IPS DF 19.7 (cell line): ENCODE measurements at regions not wholly inside any gene's neighbourhood (a gene's known extent, or its start where the extent isn't known, plus 50 kb on each side); places are given as distances from the start of the nearest gene placed in this dataset.
"Not testable (repeated sequence)": the region's sequence is repeated elsewhere in the genome, so short reads cannot be mapped to it uniquely, and the experiment has no call there.

ENCODE experiments used
- DNase-seq: peaks from one replicate; pipeline ENCODE4 v3.0.0-alpha.2; 2013; ENCODE audit warnings: low read depth, low spot score

DNA sequence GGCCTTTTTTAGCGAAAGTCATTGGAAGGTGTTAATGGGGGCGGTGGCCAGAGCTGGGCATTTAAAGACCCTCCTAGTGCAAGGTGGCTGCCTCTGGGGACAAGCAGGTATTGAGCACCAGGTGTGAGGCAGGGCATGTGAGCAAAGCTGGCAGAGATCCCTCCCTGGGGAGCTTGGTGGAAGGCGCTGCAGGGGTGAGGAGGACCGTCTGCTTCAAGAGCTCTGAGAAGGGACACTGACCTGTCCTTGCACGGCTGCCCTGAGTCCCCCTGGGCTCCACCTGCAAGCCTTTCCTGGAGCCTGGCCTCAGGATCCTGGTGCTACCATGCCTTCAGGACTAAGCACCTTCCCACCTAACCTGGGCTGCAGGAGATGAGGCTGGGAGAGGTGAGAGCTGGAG, 127.0 kb upstream of the CIBAR2 start:
- no peak for DNase-seq

DNA sequence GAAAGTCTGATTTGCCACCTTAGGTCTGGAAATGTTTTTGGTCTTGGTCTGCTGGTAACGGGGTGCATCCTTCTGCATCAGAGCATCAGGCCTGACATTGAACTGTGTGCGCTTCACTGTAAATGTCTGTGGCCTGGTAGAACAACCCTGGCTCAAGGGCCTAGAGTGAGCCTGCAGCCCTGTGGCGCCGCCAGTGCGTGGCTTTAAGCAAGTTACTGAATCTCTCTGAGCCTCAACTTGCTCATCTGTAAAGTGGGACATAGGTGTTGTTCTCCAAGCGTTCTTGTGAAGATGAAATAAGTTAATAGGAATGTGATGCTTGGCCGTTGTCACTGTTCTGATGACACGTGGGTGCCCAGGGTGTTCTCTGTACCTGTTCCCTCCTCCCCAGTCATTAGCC, 127.6 kb upstream of the CIBAR2 start:
- DNase-seq: no peak

DNA sequence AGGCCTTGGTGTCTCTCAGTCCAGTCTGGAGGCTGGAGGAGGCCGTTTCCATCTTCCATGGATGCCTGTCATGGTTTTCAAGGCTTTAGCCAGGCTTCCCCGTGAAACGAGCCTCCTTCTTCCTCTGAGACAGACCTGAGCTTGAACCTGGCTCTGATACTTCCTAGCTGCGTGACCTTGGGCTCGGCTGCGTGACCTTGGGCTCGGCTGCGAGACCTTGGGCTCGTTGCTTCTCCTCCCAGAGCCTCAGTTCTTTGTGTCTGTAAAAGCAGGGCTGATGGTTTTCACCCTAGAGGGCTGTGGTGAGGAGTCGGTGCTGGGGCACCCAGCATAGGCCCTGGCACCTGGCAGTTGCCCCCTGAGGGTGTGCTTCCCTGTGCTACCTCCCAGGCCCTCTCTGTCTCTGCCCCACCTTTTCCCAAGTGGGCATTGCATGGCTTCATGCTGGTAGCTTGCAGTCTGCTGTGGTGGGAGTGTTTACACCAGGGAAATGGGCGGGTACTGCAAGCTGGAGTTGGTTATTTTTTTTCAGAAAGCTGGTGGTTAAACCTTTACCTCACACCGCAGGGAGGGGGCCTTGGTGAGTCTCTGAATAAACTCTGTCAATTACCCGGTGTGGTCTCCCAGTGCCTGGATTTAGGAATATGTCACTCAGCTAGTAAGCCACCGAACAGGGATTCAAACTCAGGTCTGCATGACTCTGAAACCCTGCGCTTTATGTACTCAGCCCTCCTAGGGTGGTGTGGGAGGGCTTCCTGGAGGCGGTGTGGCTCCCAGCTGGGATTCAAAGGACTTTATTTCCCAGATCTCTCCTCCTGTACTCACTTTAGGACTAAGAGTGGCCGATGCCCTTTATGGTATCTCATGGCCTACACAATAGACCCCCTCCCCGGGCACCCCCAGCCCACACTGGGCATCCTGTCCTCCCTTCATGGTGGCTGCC, 129.0 kb upstream of the CIBAR2 start:
- DNase-seq: no peak

DNA sequence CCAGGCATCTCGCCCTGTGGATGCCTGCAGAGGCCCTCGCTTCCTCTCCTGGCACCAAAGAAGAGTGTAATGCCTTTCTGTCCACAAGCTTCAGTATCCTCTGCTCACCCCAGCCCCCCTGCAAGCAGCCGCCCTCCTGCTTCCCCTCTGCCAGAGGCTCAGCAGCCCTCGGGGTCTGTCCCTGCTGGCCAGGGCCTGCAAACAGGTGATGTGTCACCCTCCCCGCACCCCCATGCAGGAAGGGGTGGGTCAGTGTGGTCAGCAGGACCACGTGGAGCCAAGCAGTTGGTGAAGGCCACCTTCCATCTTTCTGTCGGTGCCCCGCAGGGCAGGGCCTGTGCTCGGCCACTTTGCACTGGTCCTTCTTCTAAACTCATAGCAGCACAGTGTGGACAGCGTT, 129.9 kb upstream of the CIBAR2 start:
- no peak for DNase-seq

DNA sequence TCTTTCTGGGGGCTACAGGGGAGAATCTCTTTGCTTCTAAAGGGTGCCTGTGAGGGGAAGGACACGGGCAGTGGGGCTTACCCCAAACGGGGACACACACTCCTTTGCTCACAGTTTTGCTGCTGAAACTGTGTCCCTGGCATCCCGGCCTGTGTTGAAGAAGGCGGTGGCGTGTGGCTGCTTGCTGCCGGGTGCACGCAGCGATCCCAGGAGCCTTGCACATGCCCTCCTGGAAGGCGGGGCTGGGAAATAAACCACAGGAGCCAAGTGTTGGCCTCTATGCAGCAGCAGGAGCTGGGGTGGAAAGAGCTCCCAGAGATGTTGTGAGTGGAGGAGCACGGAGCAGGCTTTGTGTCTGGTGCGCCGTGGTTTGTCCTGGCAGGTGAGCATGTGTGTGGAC, 131.0 kb upstream of the CIBAR2 start:
- no peak for DNase-seq

DNA sequence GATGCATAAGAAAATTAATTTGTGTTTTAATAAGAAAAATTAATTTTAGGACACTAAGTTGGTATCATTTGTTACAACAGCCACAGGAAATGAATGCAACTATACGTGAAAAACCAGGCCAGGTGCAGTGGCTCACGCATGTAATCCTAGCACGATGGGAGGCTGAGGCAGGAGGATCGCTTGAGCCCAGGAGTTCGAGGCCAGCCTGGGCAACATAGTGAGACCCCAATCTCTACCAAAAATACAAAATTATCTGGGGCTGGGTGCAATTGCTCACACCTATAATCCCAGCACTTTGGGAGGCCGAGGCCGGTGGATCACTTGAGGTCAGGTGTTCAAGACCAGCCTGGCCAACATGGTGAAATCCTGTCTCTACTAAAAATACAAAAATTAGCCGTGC, 132.2 kb upstream of the CIBAR2 start:
- not testable (repeated sequence) for DNase-seq

DNA sequence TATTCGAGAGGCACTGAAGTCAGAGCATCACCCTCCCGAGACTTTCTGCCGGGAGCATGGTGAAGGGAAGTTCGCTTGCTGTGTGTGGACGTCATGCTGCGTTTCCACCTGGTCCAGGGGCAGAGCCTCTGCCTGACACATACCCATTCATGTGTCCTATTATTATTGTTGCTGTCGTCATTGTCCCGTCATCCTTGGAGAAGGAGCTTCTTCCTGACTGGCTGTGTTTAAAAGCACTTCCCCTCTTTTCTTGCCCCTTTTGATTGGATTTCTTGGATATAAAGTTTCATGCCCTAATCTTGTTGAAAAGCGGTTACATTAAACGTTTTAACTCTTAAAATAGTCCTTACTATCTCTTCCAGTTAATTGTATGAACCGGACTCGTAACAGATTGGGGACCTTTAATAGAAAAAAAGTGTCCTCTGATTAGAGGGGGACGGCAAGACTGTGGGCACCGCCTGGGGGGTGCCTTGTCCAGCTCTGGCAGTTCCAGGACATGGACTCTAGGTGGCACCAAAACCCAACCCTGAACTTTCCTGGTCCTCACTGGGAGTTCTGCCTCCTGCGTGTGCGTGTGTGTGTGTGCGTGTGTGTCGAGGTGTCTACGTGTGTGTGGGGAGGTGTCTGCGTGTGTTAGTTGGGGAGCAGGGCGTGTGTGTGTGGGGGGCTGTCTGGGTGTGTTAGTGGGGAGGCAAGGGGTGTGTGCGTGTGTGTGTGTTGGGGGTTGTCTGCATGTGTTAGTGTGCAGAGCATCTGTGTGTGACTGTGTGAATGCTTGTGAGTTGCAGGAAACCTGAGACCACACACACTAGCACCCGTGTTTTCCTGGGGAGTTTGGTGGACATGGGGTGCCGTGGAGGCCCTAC, 133.3 kb upstream of the CIBAR2 start:
- no peak for DNase-seq

DNA sequence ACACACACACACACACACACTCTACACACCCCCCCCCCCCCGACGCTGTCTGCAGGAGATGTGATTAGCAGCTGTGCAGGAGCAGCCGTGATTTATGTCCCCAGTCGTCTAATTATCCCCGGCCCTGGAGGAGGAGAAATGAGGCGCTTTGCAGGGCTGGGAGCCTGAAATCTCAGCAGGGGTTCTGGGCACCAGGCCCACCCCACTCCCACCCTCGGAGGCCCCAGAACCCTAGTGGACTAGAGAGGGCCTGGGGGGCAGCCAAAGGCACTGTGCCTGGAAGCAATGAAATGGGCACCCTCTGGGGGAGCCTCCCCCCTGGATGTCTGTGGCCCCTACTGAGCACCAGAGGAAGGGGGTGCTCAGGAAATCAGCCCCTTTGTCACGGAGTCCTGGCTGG, 134.2 kb upstream of the CIBAR2 start:
- no peak for DNase-seq

DNA sequence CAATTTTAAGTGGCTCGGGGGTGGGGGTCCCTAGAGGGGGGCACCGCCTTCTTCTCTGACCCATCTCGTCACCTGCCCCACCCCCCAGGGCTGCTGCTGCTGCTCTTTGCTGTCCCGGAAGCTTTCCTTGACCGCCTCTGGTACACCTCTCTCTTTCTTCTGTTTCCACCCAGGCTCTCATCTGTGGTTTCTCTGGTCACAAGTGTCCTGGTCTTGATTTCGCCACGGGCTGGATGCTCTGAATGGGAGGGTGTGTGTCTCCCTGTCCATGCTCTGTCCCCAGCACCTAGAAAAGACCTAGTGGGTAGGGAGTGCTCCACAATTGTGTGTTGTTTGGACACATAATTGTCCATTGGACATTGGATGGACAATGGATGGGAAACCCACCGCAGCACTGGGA, 134.7 kb upstream of the CIBAR2 start:
- DNase-seq: no peak

DNA sequence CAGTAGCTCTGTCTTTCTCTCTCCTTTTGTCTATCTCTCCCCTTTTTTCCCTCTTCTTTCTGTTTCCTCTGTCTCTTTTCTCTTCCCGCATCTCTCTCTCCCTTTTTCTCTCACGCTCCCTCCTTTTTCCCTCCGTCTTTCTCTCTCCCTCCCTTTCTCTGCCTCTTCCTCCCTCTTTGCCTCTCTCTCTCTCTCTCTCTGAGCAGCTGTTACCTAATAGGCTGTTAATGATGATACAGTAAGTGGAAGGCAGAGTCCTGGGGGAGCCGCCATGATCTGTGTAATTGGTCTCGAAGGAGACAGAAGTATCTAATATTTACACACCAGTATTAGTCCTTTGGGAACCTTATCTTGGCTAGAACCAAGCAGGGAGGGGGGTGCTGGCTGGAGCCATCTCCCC, 136.1 kb upstream of the CIBAR2 start:
- DNase-seq: no peak

DNA sequence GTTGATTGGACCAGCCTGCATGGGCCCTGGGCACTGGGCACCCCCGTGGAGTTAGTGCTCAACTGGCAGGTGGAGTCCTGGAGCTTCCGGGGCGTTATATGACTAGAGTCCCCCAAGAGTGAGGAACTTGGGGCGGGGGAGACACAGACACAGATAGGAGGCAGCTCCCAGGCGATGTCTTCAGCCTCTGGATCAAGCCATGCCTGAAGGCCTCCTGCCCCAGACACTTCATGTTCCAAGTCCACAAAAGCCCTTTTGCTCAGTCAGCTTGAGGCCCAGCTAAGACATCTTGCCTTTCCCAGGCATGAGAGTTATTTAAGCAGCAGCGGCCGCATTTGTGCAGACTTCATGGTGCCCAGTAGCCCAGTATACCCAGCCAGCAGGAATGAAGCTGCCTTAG, 136.6 kb upstream of the CIBAR2 start:
- DNase-seq: no peak

DNA sequence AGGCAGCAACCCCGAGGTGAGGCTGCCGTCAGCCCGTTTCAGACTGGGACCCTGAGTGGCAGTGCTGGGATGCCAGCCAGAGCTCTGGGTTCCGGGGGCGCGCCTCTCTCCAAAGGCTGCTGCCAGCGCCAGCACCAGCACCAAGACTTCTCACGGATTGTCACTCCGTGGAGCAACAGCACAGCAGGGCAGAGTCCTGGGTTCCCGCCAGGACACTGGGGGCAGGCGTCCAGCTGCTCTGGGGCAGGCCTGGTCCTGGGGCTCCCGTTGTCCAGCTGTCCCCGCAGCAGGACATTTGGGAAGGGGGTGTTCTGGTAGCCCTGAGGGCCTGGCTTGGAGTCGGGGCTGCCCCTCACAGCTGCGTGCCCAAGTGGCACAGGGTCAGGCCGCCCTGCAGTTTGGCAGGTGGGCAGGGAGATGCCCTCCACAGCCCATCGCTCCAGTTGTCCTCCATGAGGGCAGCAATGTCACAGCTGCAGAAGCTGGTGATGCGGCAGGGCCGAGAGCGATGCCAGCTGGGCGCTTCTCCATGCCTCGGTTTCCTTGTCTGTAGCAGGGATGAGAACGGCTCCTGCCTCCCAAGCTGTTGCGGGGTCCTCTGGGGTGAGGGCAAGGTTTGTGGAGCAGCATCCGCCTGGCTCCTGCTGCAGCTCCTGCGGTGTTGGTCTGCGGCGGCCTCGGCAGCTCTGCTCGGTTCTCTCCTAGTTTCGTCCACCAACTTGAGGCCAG, 137.3 kb upstream of the CIBAR2 start:
- DNase-seq: no peak

DNA sequence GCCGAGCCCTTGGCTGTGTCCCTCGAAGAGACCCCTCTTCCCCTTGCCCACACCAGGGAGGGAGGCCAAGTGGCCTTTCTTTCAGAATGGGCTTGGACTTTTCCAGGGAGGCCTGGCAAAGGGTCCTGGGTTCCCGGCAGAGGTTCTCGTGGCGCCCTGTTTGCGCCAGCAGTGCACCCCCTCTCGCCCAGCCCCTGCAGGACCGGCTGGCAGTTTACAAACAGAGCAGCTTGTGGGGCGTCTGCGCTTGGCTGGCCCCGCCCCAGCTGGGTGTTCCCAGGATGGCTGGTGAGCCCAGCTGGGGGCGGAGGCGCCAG, 137.8 kb upstream of the CIBAR2 start:
- no peak for DNase-seq

DNA sequence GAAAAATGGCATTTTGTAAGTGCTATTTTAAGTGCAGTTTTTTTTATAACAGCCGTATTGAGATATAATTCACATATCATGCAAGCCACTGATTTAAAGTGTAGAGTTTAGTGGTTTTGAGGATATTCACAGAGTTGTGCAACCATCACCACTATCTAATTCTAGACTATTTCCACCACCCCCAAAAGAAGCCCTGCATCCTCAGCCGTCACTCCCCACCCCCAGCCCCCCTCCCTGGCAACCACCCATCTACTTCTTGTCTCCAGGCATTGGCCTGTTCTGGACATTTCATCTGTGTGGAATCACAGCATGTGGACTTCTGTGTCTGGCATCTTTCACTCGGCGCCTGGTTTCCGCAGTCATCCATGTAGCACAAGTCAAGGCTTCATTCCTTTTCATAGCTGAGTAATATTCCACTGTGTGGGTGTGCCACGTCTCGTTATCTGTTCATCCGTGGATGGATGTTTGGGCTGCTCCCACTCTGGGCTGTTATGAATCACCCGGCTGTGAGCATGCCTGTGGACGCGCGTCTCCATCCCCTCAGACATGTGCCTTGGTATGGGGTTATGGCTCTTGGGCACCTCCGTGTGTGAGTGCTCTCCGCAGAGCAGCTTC, 138.4 kb upstream of the CIBAR2 start:
- DNase-seq: no peak

DNA sequence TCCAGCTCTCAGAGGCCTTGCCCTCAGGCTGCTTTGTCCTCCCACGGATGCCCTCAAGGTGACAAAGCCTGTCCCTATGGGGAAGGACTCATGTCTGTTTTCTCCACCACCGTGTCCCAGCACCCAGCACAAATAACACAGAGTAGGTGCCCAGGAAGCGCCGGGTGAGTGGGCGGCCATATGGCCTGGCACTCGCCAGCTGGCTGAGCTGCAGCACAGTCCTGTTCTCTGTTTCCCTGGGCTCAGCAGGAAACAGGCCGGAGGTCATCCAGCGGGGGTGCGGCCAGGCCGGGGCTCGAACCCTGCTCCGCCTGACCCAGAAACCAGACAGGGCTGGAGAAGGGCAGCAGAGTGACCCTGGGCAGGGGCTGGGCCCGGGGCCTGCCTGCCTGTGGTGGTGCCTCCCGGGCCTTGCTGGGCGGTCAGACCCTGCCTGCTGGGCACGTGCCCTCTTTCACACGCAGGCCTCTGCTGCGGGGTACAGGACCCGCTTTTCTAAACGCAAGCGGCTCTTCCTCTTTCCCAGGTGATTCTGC, 139.0 kb upstream of the CIBAR2 start:
- no peak for DNase-seq

DNA sequence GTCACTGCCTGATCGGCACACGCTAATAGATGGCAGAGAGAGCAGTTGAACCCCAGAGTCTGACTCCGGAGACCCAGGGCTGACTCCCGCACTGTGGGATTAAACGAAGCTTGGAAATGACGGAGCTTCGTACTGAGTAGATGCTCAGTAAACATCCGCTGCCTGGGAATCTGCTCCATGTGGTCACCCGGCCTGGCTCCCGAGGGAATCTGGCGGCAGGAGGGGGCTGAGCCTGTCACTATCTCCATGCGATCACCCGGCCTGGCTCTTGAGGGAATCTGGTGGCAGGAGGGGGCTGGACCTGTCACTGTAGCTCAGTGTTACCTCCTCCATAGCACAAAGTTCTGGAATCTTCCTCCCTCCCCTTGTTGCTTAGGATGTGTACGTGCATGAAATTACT, 139.7 kb upstream of the CIBAR2 start:
- DNase-seq: no peak

DNA sequence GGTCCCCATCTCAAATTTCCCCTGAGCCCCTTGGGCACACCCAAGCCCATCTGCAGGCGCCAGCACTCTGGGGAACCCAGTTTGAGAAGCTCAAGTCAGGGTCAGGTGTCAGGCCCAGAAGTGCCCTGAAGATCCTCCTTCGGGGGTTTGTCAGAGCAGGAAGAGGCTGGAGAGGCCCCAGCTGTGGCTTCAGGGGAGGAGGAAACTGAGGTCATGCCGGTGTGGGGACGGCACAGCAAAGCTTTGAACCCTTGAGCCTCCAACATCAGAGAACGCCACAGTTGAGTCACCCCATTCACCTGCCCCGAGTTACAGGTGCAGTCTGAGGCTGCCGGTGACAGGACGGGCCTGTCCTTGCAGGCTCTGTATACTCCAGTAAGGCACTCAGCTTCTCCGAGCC, 140.2 kb upstream of the CIBAR2 start:
- no peak for DNase-seq

DNA sequence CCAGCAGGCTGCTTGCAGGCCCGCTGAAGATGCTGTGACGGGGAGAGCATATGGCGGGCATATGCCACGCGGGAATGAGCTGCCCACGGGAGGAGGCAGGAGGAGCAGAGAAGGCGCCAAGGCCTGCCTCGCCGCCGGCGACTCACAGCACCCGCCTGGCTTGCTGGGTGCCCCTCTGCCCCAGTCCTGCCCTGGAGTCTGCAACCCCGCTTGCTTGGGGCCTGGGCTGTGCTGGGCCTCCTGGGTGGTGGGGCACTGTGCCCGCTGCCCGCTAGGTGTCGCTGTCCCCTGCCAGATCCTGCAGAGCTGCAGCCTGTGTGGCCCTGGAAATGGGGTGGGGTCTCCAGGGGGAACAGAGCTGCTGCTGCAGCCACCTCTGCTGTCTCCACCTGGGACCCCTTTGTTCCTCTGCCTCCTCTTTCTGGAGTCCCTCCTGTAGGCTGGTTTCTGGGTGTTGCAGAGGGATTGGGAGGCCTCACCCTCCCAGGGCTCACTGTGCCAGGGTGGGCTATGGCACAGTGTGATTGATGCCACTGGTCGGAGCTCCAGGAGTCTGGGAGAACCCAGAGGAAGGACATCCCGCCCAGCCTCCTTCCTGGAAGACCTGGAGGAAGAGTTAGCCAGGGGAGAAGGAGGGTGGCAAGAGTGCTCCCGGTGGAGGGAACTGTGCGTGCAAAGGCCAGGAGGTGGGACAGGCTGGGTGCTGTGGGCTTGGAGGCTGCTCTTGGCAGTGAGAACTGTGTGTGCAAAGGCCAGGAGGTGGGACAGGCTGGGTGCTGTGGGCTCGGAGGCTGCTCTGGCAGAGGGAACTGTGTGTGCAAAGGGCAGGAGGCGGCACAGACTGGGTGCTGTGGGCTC, 141.0 kb upstream of the CIBAR2 start:
- no peak for DNase-seq

DNA sequence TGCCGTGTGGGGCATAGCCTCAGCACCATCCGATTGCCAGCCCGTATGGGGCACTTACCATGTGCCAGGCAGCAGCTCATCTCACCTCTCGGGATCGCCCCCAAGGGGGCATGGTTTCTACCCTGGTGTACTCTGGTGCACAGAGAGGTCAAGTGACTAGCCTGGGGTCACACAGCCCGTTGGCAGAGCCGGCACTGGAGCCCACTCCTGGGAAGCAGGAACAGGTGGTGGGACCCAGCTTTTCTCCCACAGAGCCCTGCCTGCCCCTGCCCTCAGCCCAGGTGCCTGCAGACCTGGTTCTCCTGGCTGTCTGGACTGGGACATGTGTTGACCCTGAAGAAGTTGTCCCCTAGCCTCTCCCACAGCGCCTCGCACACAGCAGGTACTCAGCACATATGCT, 141.8 kb upstream of the CIBAR2 start:
- DNase-seq: no peak

DNA sequence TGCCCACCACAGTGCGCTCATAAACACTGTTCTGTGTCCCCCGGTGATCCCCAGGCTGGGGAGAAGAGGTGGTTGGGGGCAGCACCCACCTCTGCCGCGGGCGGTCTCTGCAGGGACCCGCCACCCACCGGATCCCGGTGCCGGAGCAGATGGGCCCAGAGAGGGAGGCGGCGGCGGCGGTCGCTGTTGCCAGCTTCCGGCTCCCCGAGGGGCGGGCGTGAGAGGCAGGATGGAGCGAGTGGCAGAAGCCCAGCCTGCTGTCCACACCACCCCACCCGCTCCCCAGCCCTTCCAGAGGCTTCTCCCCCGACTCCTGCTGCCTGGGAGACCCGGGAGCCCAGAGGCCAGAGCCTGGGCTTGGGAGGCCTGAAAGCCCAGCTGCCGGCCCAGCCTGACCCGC, 142.6 kb upstream of the CIBAR2 start:
- DNase-seq: no peak

DNA sequence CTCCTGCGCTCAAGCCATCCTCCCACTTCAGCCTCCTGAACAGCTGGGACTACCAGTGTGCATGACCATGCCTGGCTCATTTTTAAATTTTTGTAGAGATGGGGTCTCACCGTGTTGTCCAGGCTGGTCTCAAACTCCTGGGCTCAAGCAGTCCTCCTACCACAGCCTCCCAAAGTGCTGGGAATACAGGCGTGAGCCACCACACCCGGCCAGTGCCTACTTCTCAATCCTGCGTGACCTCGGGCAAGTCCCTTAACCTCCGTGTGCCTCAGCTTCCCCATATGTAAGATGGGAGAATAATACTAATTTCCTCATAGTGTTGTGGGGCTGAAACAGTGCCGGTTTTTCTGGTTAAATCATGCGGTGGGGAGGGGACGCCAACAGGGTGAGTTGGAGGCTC, 143.5 kb upstream of the CIBAR2 start:
- DNase-seq: no peak
